Keratinocyte (primary cell): ENCODE measurements at regions not wholly inside any gene's neighbourhood (a gene's known extent, or its start where the extent isn't known, plus 50 kb on each side); places are given as distances from the start of the nearest gene placed in this dataset.

Experiments
- DNase-seq: peaks from one replicate; pipeline ENCODE4 v3.0.0-alpha.2; 2011; ENCODE audit warnings: low read depth, missing footprints, low spot score
- FAIRE-seq: peaks from 2 replicates; lab custom pipeline; 2011; peaks lifted over from hg19 to GRCh38; lab: Jason Lieb, UNC
- H2AFZ ChIP-seq: 2 replicates; pipeline ENCODE4 v1.6.0; 2012; ENCODE audit warnings: low read length, control low read depth, inconsistent platforms; ENCODE audit not compliant: control insufficient read depth
- H3K27ac ChIP-seq: 2 replicates; pipeline ENCODE4 v1.5.1; 2011; ENCODE audit warnings: low read length; ENCODE audit not compliant: control insufficient read depth, insufficient read depth
- H3K27me3 ChIP-seq: 3 replicates; pipeline ENCODE4 v1.6.0; 2011; ENCODE audit warnings: low read length; ENCODE audit not compliant: control insufficient read depth, insufficient read depth; ENCODE audit errors: extremely low read depth
- H3K36me3 ChIP-seq, 2 experiments: 2 replicates in 1 of 2; 3 replicates in 1 of 2; pipeline ENCODE4 v1.5.1; 2011; ENCODE audit warnings: low read length in 2 of 2, mild to moderate bottlenecking in 1 of 2; ENCODE audit not compliant: control insufficient read depth in 2 of 2, insufficient read depth in 2 of 2; ENCODE audit errors: extremely low read depth in 1 of 2
- H3K4me1 ChIP-seq: 3 replicates; pipeline ENCODE4 v1.5.1; 2011; ENCODE audit warnings: low read length; ENCODE audit not compliant: control insufficient read depth, insufficient read depth; ENCODE audit errors: extremely low read depth
- H3K4me2 ChIP-seq: 3 replicates; pipeline ENCODE4 v1.6.0; 2011; ENCODE audit warnings: low read depth, low read length; ENCODE audit not compliant: control insufficient read depth, insufficient read depth; ENCODE audit errors: extremely low read depth
- H3K4me3 ChIP-seq, 3 experiments: fragments of 200-600 bp in 1 of 3; sonication (generic) in 1 of 3; 2 replicates in 2 of 3; 3 replicates in 1 of 3; pipeline ENCODE4 v1.5.1; 2011 to 2016; ENCODE audit warnings: low read length in 3 of 3, mild to moderate bottlenecking in 3 of 3, control low read depth in 2 of 3, inconsistent platforms in 1 of 3, low read depth in 1 of 3, mixed read lengths in 1 of 3, mixed run types in 1 of 3, moderate library complexity in 1 of 3; ENCODE audit not compliant: control insufficient read depth in 2 of 3, insufficient read depth in 2 of 3; ENCODE audit errors: extremely low read depth in 1 of 3
- H3K79me2 ChIP-seq: 2 replicates; pipeline ENCODE4 v1.6.0; 2012; ENCODE audit warnings: low read length; ENCODE audit not compliant: control insufficient read depth, insufficient read depth
- H3K9ac ChIP-seq: 3 replicates; pipeline ENCODE4 v1.6.0; 2011; ENCODE audit warnings: low read length; ENCODE audit not compliant: control insufficient read depth, insufficient read depth; ENCODE audit errors: extremely low read depth
- H3K9me1 ChIP-seq: 3 replicates; pipeline ENCODE4 v1.6.0; 2011; ENCODE audit warnings: low read length; ENCODE audit not compliant: control insufficient read depth, insufficient read depth; ENCODE audit errors: extremely low read depth
- H3K9me3 ChIP-seq: 2 replicates; pipeline ENCODE4 v1.5.1; 2012; ENCODE audit warnings: low read depth, low read length; ENCODE audit not compliant: control insufficient read depth
- H4K20me1 ChIP-seq: 3 replicates; pipeline ENCODE4 v1.6.0; 2011; ENCODE audit warnings: low read length; ENCODE audit not compliant: control insufficient read depth, insufficient read depth; ENCODE audit errors: extremely low read depth
- CTCF ChIP-seq, 3 experiments: IDR thresholded peaks in 1 of 3; conservative IDR thresholded peaks in 1 of 3; optimal IDR thresholded peaks in 1 of 3; 2 replicates in 2 of 3; 3 replicates in 1 of 3; pipeline versions ENCODE3 to v1.5.1; 2011; ENCODE audit warnings: low read length in 3 of 3, mild to moderate bottlenecking in 3 of 3, moderate library complexity in 2 of 3, control low read depth in 1 of 3, inconsistent platforms in 1 of 3; ENCODE audit not compliant: insufficient read depth in 2 of 3; ENCODE audit errors: extremely low read depth in 1 of 3
- EZH2 ChIP-seq: IDR thresholded peaks from one replicate; pipeline ENCODE4 v1.6.1; 2012; ENCODE audit warnings: inconsistent platforms, mild to moderate bottlenecking, low read length, moderate library complexity
- dilution Hi-C: fragments of 300-500 bp; cut with MboI; formaldehyde crosslinking; loops from one replicate; pipeline ENCODE4 v1.7.0; 2020; ENCODE audit warnings: low sequenced_read_pairs; ENCODE audit not compliant: extremely low pct_ligation_motif_present

- no peaks in the 10 kb centered on the region for H3K9me1 ChIP-seq
- no peaks in the 10 kb centered on the region for H3K27me3 ChIP-seq
- no peak overlapping the region for H3K4me3 ChIP-seq
- FAIRE-seq (no peak), DNase-seq (no peak)
- H4K20me1 ChIP-seq, result no peaks in the 10 kb centered on the region
- H3K9me3 ChIP-seq, result no peaks in the 10 kb centered on the region
- H3K9ac ChIP-seq, result no peak overlapping the region
- H3K27ac ChIP-seq, result no peak overlapping the region
- H3K4me1 ChIP-seq, result no peaks in the 10 kb centered on the region
- H3K4me2 ChIP-seq, result no peak overlapping the region
- dilution Hi-C loops, result no loop called here
- TF ChIP-seq EZH2 (no peak), CTCF (optimal IDR thresholded peaks at IDR 0.05 in 1 of 3, IDR thresholded peaks at IDR 0.05 in 1 of 3, conservative IDR thresholded peaks at IDR 0.05 in 1 of 3; ENCODE audit: extremely low read depth in 1 of 3, insufficient read depth in 2 of 3, low read length in 3 of 3) (no peak)
- H3K79me2 ChIP-seq, result no peaks in the 10 kb centered on the region
- no peaks in the 10 kb centered on the region for H3K36me3 ChIP-seq
- no peak overlapping the region for H2AFZ ChIP-seq
These were observed 579.8 kb upstream of the ST8SIA4 start for GRCh38 chr5:101482931-101483330.

DNA sequence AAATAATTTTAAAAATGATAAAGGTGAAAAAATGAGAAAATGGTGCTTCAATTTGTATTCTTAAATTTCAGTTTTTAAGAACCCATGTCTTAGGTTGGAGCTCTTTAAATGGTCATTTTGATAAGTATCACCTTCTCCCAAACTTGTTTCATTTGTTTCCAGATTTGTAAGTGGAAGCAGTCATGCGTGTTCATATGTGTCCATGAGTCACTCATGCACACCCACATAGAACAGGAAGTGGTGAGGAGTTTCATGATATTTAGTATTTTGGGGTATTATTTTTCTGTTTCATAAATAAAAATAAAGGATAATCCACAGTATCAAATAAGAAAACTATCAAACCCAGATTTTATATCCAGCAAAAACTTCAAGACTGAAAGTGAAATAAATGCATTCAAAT is 570.4 kb upstream of the ST8SIA4 start:
- no peak overlapping the region for H3K27ac ChIP-seq
- H3K9ac ChIP-seq, result no peak overlapping the region
- H3K9me1 ChIP-seq, result no peaks in the 10 kb centered on the region
- H3K4me3 ChIP-seq, result no peak overlapping the region
- TF ChIP-seq EZH2 (no peak), CTCF (optimal IDR thresholded peaks at IDR 0.05 in 1 of 3, IDR thresholded peaks at IDR 0.05 in 1 of 3, conservative IDR thresholded peaks at IDR 0.05 in 1 of 3; ENCODE audit: extremely low read depth in 1 of 3, insufficient read depth in 2 of 3, low read length in 3 of 3) (no peak)
- no peak overlapping the region for H2AFZ ChIP-seq
- H3K9me3 ChIP-seq, result no peaks in the 10 kb centered on the region
- no peaks in the 10 kb centered on the region for H3K79me2 ChIP-seq
- FAIRE-seq (no peak), DNase-seq (no peak)
- dilution Hi-C loops, result no loop called here
- no peaks in the 10 kb centered on the region for H3K36me3 ChIP-seq
- H4K20me1 ChIP-seq, result no peaks in the 10 kb centered on the region
- no peak overlapping the region for H3K4me2 ChIP-seq
- H3K27me3 ChIP-seq, result no peaks in the 10 kb centered on the region
- no peaks in the 10 kb centered on the region for H3K4me1 ChIP-seq
